ENCODE measurements at regions not wholly inside any gene's neighbourhood (a gene's known extent, or its start where the extent isn't known, plus 50 kb on each side); places are given as distances from the start of the nearest gene placed in this dataset.

DNA sequence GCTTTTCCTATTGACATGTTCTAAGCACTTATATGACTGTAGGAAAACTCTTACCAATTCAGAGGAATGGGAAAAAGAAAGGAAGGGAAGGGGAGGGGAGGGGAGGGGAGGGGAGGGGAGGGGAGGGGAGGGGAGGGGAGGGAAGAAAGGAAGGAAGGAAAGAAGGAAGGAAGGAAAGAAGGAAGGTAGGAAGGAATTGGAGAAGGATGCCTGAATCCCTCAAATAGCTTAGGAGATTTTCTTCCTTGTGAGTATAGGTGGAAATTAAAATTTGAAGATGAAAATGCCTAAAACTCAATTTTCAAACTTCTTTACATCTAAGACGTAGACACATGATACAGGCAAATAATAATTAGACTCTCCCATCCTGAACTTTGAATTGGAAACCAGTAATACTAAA, 463.1 kb downstream of the SATB2 start:
- DNase-seq = no peak
- no peak for TF ChIP-seq POLR2A (IDR thresholded peaks at IDR 0.05)
- TF ChIP-seq, protein P1, sequence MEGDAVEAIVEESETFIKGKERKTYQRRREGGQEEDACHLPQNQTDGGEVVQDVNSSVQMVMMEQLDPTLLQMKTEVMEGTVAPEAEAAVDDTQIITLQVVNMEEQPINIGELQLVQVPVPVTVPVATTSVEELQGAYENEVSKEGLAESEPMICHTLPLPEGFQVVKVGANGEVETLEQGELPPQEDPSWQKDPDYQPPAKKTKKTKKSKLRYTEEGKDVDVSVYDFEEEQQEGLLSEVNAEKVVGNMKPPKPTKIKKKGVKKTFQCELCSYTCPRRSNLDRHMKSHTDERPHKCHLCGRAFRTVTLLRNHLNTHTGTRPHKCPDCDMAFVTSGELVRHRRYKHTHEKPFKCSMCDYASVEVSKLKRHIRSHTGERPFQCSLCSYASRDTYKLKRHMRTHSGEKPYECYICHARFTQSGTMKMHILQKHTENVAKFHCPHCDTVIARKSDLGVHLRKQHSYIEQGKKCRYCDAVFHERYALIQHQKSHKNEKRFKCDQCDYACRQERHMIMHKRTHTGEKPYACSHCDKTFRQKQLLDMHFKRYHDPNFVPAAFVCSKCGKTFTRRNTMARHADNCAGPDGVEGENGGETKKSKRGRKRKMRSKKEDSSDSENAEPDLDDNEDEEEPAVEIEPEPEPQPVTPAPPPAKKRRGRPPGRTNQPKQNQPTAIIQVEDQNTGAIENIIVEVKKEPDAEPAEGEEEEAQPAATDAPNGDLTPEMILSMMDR (IDR thresholded peaks at IDR 0.05) = no peak
- H3K4me1 ChIP-seq = no peaks in the 10 kb centered on the region
- intact Hi-C loops (cut with DNase I) = no loop called here
- H3K27ac ChIP-seq = no peak overlapping the region
- no peaks in the 10 kb centered on the region for H3K9me3 ChIP-seq
- no peak overlapping the region for H3K4me3 ChIP-seq (replicated peaks in 1 of 3)
- no peaks in the 10 kb centered on the region for H3K27me3 ChIP-seq
- 76 to 83% methylated on average over 1 of the region's 1 CpG for WGBS, 2 donors
- no peaks in the 10 kb centered on the region for H3K36me3 ChIP-seq

DNA sequence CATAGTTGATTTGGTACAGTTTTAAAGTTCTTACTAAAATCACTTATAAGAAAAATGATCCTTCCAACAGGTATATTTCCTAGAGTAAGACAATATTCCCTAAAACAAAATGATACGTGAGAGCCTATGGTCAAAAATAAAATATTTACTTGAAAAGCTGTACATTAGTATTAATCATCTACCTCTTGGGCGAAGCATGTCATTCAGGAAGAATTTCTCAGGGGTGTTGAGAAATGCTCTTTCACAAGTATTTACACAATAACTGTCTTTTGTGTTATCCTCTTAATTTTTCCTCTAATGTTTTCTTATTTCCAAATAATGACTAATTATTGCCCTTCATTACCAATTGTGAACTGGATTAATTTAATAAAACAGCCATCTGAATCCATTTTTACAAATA, 466.3 kb downstream of the SATB2 start:
- no peaks in the 10 kb centered on the region for H3K36me3 ChIP-seq
- H3K27me3 ChIP-seq = no peaks in the 10 kb centered on the region
- no peak overlapping the region for H3K27ac ChIP-seq
- TF ChIP-seq POLR2A (IDR thresholded peaks at IDR 0.05) = no peak
- TF ChIP-seq, protein P1 (IDR thresholded peaks at IDR 0.05) = no peak
- H3K9me3 ChIP-seq = no peaks in the 10 kb centered on the region
- no peaks in the 10 kb centered on the region for H3K4me1 ChIP-seq
- DNase-seq = no peak
- no peak overlapping the region for H3K4me3 ChIP-seq (replicated peaks in 1 of 3)
- intact Hi-C loops (cut with DNase I) = no loop called here
- 86 to 91% methylated on average over 2 of the region's 2 CpGs for WGBS, 2 donors

DNA sequence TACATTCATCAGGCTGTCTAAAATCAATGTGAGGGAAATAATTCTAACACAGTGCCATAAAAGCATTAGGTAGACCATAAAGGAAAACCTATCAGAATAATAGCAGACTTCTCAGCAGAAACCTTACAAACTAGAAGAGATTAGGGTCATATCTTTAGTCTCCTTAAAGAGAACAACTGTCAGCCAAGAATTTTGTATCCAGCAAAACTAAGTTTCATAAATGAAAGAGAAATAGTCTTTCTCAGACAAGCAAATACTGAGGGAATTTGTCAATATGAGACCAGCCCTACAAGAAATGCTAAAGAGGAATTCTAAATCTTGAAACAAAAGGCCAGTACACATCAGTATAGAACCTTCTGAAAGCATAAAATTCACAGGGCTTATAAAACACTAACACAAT, 482.0 kb downstream of the SATB2 start:
- H3K4me1 ChIP-seq = no peaks in the 10 kb centered on the region
- TF ChIP-seq POLR2A (IDR thresholded peaks at IDR 0.05) = no peak
- TF ChIP-seq, protein P1 (IDR thresholded peaks at IDR 0.05) = no peak
- intact Hi-C loops (cut with DNase I) = no loop called here
- no peaks in the 10 kb centered on the region for H3K9me3 ChIP-seq
- H3K36me3 ChIP-seq = no peaks in the 10 kb centered on the region
- H3K27me3 ChIP-seq = no peaks in the 10 kb centered on the region
- H3K4me3 ChIP-seq (replicated peaks in 1 of 3) = no peak overlapping the region
- no peak overlapping the region for H3K27ac ChIP-seq
- no peak for DNase-seq

DNA sequence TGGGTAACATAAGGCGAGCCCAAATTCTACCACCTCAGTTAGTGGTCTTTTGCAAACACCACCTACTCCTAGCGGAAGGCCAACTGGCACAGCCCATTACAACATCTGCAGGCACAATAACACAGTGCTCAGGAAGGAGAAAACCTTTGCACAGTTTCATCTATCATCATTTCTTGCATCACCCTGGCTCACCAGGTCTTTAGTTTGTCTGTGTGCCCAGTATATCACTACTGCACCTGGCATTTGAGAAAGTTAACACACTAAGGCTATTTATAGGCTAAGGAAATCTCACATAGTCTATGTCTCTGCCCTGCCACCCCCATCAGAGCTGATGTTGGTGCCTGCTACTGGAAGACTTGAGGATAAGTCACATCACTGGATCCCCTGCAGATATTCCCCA, 484.0 kb downstream of the SATB2 start:
- intact Hi-C loops (cut with DNase I) = no loop called here
- 75 to 79% methylated on average over 2 of the region's 2 CpGs for WGBS, 2 donors
- H3K36me3 ChIP-seq = no peaks in the 10 kb centered on the region
- H3K4me1 ChIP-seq = no peaks in the 10 kb centered on the region
- H3K4me3 ChIP-seq (replicated peaks in 1 of 3) = no peak overlapping the region
- no peak overlapping the region for H3K27ac ChIP-seq
- no peaks in the 10 kb centered on the region for H3K27me3 ChIP-seq
- no peaks in the 10 kb centered on the region for H3K9me3 ChIP-seq
- TF ChIP-seq, protein P1 (IDR thresholded peaks at IDR 0.05) = no peak
- TF ChIP-seq POLR2A (IDR thresholded peaks at IDR 0.05) = no peak
- no peak for DNase-seq

DNA sequence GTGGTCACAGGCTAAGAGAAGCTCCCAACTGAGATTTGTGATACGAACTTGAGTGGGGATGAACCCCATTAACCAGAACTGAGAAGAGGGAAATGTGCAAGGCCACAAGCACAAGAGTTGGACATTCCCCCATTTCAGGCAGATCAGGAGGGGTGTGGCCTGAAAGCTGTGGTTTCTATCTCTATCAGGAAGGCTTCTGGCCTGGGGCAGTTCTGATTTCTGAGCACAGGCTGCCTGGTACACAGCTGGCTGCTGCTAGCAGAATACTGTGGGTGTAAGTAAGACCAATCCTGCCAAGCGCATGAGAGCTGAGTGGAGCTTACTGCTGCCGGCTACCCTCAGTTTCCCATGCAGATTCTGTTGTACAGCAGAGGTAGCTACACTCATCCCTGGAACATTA, 484.6 kb downstream of the SATB2 start:
- intact Hi-C loops (cut with DNase I) = no loop called here
- WGBS, 2 donors = 64 to 89% methylated on average over 2 to 3 of the region's 3 CpGs
- no peaks in the 10 kb centered on the region for H3K36me3 ChIP-seq
- H3K4me1 ChIP-seq = no peaks in the 10 kb centered on the region
- TF ChIP-seq POLR2A (IDR thresholded peaks at IDR 0.05) = no peak
- H3K9me3 ChIP-seq = no peaks in the 10 kb centered on the region
- no peaks in the 10 kb centered on the region for H3K27me3 ChIP-seq
- H3K27ac ChIP-seq = no peak overlapping the region
- DNase-seq = no peak
- H3K4me3 ChIP-seq (replicated peaks in 1 of 3) = no peak overlapping the region

DNA sequence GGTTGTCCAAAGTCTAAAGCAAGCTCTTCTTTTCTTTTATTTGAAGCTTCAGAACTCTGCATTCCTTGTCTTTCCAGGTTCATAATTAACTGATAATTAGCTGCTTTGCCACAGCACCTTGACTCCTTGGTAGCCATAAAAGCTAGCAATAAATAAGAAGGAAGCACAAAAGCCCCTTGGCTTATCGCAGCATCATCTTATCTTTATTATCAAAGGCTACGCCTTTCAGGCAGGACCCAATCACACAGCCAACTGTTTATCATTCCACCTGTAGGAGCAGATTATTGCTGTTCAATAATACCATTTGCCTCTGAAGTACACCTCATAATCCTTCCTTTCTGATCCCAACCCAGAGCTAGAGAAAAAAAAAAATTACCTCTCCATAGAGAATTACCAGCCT, 489.2 kb downstream of the SATB2 start:
- TF ChIP-seq, protein P1 (IDR thresholded peaks at IDR 0.05) = no peak
- TF ChIP-seq POLR2A (IDR thresholded peaks at IDR 0.05) = no peak
- Histone ChIP-seq H3K27ac (no peak overlapping the region), H3K27me3 (no peaks in the 10 kb centered on the region), H3K4me3 (replicated peaks in 1 of 3) (no peak overlapping the region), H3K4me1 (no peaks in the 10 kb centered on the region), H3K36me3 (no peaks in the 10 kb centered on the region), H3K9me3 (no peaks in the 10 kb centered on the region)
- 87 to 92% methylated on average over 2 of the region's 2 CpGs for WGBS, 2 donors
- intact Hi-C loops (cut with DNase I) = no loop called here
- no peak for DNase-seq

All from thyroid gland (tissue), 4 donors.